Testis (tissue), 2 donors: ENCODE measurements at regions not wholly inside any gene's neighbourhood (a gene's known extent, or its start where the extent isn't known, plus 50 kb on each side); places are given as distances from the start of the nearest gene placed in this dataset.

Experiments used
- DNase-seq: peaks from one replicate; pipeline ENCODE4 v3.0.0-alpha.2; 2019
- H3K27ac ChIP-seq, 2 donors: fragments of 200-600 bp; sonication (generic); one replicate each; pipeline ENCODE4 v1.5.1; 2019
- H3K27me3 ChIP-seq: fragments of 200-600 bp; sonication (generic); one replicate; pipeline ENCODE4 v1.5.1; 2019
- H3K36me3 ChIP-seq: fragments of 200-600 bp; sonication (generic); one replicate; pipeline ENCODE4 v1.5.1; 2017; ENCODE audit warnings: low read depth; ENCODE audit errors: missing control alignments
- H3K4me1 ChIP-seq: fragments of 200-600 bp; sonication (generic); one replicate; pipeline ENCODE4 v1.5.1; 2019
- H3K4me3 ChIP-seq, 2 donors: fragments of 200-600 bp; sonication (generic); one replicate each; pipeline ENCODE4 v1.5.1; 2017 to 2019
- H3K9me3 ChIP-seq: fragments of 200-600 bp; sonication (generic); one replicate; pipeline ENCODE4 v1.5.1; 2017
- POLR2A ChIP-seq: fragments of 450-650 bp; IDR thresholded peaks from one replicate; pipeline ENCODE4 v1.6.1; 2017; ENCODE audit warnings: antibody characterized with exemption, mild to moderate bottlenecking, moderate library complexity
- WGBS, 2 donors: methylation state at CpG; one replicate each; pipeline ENCODE4 v1.1.5; 2018; 5-methylcytosine and 5-hydroxymethylcytosine counted together
- intact Hi-C: fragments of 100-400 bp; cut with DNase I; formaldehyde crosslinking; loops from one replicate; pipeline ENCODE4 v1.15.1; 2023; ENCODE audit warnings: low total_unique reads
- TF ChIP-seq, protein P1 (sequence below), 3 experiments: fragments of 450-650 bp in 2 of 3; fragments of 200-600 bp in 1 of 3; sonication (generic) in 1 of 3; IDR thresholded peaks; one replicate each; pipeline ENCODE4 v1.5.1; 2016 to 2019; ENCODE audit warnings: antibody characterized with exemption in 3 of 3, mild to moderate bottlenecking in 2 of 3, moderate library complexity in 1 of 3

DNA sequence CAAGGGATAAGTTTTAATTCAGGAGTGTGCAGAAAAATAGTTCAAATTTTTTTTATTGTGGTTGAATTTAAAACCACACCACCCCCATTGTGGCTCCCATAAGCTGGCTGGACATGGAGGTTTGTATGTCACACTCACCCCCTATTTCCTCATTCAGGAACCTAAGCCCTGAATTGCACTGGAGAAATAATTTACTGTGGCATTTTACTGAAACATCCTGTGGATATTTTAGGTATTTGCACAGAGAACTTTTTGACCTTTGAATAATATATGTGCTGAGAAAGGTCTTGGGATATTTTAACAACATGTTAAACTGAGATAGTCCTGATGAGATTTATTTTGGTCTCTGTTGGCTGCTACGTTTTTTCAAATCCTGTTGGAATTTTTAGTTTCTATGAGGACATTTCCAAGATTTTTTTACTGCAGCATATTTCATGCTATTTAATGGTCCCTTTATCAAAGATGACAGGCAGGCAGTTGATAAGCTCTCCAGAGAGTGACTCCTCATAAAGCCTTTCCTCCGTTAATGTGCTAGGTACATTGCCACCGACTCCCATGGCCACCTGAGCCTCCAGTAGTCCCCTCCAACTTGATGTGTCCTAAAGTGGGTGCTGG, 51.2 kb upstream of the PALM2AKAP2 start:
- no peak overlapping the region for H3K4me3 ChIP-seq
- no peaks in the 10 kb centered on the region for H3K4me1 ChIP-seq
- 41 to 52% methylated on average over 3 of the region's 3 CpGs for WGBS, 2 donors
- no peaks in the 10 kb centered on the region for H3K27me3 ChIP-seq
- no peak for TF ChIP-seq POLR2A
- TF ChIP-seq, protein P1, sequence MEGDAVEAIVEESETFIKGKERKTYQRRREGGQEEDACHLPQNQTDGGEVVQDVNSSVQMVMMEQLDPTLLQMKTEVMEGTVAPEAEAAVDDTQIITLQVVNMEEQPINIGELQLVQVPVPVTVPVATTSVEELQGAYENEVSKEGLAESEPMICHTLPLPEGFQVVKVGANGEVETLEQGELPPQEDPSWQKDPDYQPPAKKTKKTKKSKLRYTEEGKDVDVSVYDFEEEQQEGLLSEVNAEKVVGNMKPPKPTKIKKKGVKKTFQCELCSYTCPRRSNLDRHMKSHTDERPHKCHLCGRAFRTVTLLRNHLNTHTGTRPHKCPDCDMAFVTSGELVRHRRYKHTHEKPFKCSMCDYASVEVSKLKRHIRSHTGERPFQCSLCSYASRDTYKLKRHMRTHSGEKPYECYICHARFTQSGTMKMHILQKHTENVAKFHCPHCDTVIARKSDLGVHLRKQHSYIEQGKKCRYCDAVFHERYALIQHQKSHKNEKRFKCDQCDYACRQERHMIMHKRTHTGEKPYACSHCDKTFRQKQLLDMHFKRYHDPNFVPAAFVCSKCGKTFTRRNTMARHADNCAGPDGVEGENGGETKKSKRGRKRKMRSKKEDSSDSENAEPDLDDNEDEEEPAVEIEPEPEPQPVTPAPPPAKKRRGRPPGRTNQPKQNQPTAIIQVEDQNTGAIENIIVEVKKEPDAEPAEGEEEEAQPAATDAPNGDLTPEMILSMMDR (IDR thresholded peaks at IDR 0.05) = no peak
- no peak overlapping the region for H3K27ac ChIP-seq
- no peaks in the 10 kb centered on the region for H3K36me3 ChIP-seq
- H3K9me3 ChIP-seq = no peaks in the 10 kb centered on the region
- no peak for DNase-seq
- intact Hi-C loops = no loop called here

DNA sequence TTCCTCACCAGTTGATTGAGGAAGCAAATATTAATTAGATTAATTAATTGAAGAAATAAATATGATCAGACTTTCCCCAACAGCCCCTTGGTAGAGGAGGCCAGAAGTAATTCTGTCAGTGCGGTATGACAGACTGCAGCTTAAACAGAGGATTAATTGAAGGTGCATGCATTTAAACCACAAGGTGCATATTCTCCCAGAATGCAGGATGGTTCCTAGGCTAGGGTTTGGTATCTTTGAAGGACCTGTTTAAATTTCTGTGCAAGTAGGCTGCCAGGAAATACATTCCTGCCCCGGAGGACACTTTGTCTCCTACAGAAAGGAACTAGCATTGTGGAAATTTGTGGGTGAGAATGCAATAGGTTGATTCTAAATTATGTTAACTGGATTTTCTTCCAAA, 50.5 kb upstream of the PALM2AKAP2 start:
- TF ChIP-seq, protein P1 (IDR thresholded peaks at IDR 0.05) = no peak
- no peak for TF ChIP-seq POLR2A
- Histone ChIP-seq H3K9me3 (no peaks in the 10 kb centered on the region), H3K27me3 (no peaks in the 10 kb centered on the region), H3K4me3 (no peak overlapping the region), H3K4me1 (no peaks in the 10 kb centered on the region), H3K36me3 (no peaks in the 10 kb centered on the region), H3K27ac (no peak overlapping the region)
- intact Hi-C loops = no loop called here
- DNase-seq = no peak
- 74 to 84% methylated on average over 2 of the region's 2 CpGs for WGBS, 2 donors
